HEK293T (cell line): ENCODE measurements at regions not wholly inside any gene's neighbourhood (a gene's known extent, or its start where the extent isn't known, plus 50 kb on each side); places are given as distances from the start of the nearest gene placed in this dataset.

Experiments used
- ARNT ChIP-seq: fragments of 450-650 bp; IDR thresholded peaks from 2 replicates; pipeline ENCODE4 v1.6.1; 2017; ENCODE audit warnings: mild to moderate bottlenecking
- BHLHE40 ChIP-seq: fragments of 450-650 bp; IDR thresholded peaks from 2 replicates; pipeline ENCODE4 v1.6.1; 2016; ENCODE audit warnings: mild to moderate bottlenecking, moderate library complexity, borderline replicate concordance
- ELF4 ChIP-seq: fragments of 450-650 bp; IDR thresholded peaks from 2 replicates; pipeline ENCODE4 v1.6.1; 2017; ENCODE audit warnings: antibody characterized with exemption
- FOXK2 ChIP-seq: fragments of 450-650 bp; IDR thresholded peaks from 2 replicates; pipeline ENCODE4 v1.6.1; 2016; ENCODE audit warnings: mild to moderate bottlenecking
- FOXM1 ChIP-seq: fragments of 450-650 bp; IDR thresholded peaks from 2 replicates; pipeline ENCODE4 v1.6.1; 2017; ENCODE audit warnings: mild to moderate bottlenecking, borderline replicate concordance
- HDGF ChIP-seq: fragments of 450-650 bp; IDR thresholded peaks from 2 replicates; pipeline ENCODE4 v1.6.1; 2017; ENCODE audit warnings: antibody characterized with exemption, borderline replicate concordance
- L3MBTL2 ChIP-seq: fragments of 450-650 bp; conservative IDR thresholded peaks from 2 replicates; pipeline ENCODE4 v1.6.1; 2016; ENCODE audit warnings: mild to moderate bottlenecking
- LEF1 ChIP-seq: fragments of 450-650 bp; IDR thresholded peaks from 2 replicates; pipeline ENCODE4 v1.6.1; 2017; ENCODE audit warnings: mild to moderate bottlenecking, borderline replicate concordance
- NFRKB ChIP-seq: fragments of 450-650 bp; IDR thresholded peaks from 2 replicates; pipeline ENCODE4 v1.6.1; 2016; ENCODE audit warnings: mild to moderate bottlenecking, moderate library complexity
- SP1 ChIP-seq: fragments of 450-650 bp; IDR thresholded peaks from 2 replicates; pipeline ENCODE4 v1.6.1; 2017
- SUZ12 ChIP-seq: fragments of 450-650 bp; IDR thresholded peaks from 2 replicates; pipeline ENCODE4 v1.6.1; 2016; ENCODE audit warnings: mild to moderate bottlenecking
- TARDBP ChIP-seq: fragments of 450-650 bp; IDR thresholded peaks from 2 replicates; pipeline ENCODE4 v1.6.1; 2016
- ZNF384 ChIP-seq: fragments of 450-650 bp; IDR thresholded peaks from 2 replicates; pipeline ENCODE4 v1.6.1; 2016

- TF ChIP-seq SP1, result no peak
- no peak for TF ChIP-seq SUZ12
- TF ChIP-seq ARNT, result no peak
- no peak for TF ChIP-seq FOXK2
- TF ChIP-seq BHLHE40, result no peak
- TF ChIP-seq ZNF384, result no peak
- TF ChIP-seq NFRKB, result no peak
- no peak for TF ChIP-seq FOXM1
- no peak for TF ChIP-seq ELF4
- TF ChIP-seq TARDBP, result no peak
- TF ChIP-seq L3MBTL2, result no peak
- no peak for TF ChIP-seq HDGF
- no peak for TF ChIP-seq LEF1
Observed at GRCh38 chr10:110437761-110438341, 59.9 kb upstream of the DUSP5 start.
